Fibroblast of lung (primary cell): ENCODE measurements at regions not wholly inside any gene's neighbourhood (a gene's known extent, or its start where the extent isn't known, plus 50 kb on each side); places are given as distances from the start of the nearest gene placed in this dataset.

Source experiments
- EZH2 ChIP-seq: IDR thresholded peaks from 2 replicates; pipeline ENCODE4 v1.5.1; 2012; ENCODE audit warnings: low read length, control low read depth, mild to moderate bottlenecking; ENCODE audit errors: missing control alignments
- TF ChIP-seq, protein P1 (sequence below), 2 donors: IDR thresholded peaks in 1 of 2; conservative IDR thresholded peaks in 1 of 2; 1 replicate in 1 of 2; 2 replicates in 1 of 2; pipeline ENCODE4 v1.5.1; 2011 to 2012; ENCODE audit warnings: low read length in 2 of 2, control low read depth in 1 of 2, inconsistent platforms in 1 of 2, low read depth in 1 of 2, mild to moderate bottlenecking in 1 of 2

DNA sequence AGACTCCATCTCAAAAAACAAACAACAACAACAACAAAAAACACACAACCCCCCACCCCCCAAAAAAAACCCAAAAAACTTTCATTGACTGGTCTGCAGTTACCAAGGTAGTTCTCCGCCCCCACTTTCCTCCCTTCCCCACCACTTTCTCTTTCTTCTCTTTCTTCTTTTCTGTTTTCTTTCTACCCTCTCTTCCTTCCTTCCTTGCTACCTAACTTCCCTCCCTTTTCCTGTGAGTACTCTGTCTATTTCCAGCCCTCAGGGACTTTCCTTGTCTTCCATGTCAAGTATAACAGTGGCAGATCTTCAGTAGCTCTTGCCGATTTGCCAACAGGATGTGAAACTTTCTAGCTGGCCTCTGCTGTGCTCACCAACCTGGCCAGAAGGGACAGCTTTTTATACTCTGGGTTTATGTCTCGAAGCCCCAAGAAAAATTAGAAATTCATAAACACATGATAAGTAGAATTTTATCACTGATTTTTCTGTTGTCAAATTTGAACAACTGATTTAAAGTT, 399.5 kb downstream of the QKI start:
- no peak for TF ChIP-seq EZH2
- TF ChIP-seq, protein P1, sequence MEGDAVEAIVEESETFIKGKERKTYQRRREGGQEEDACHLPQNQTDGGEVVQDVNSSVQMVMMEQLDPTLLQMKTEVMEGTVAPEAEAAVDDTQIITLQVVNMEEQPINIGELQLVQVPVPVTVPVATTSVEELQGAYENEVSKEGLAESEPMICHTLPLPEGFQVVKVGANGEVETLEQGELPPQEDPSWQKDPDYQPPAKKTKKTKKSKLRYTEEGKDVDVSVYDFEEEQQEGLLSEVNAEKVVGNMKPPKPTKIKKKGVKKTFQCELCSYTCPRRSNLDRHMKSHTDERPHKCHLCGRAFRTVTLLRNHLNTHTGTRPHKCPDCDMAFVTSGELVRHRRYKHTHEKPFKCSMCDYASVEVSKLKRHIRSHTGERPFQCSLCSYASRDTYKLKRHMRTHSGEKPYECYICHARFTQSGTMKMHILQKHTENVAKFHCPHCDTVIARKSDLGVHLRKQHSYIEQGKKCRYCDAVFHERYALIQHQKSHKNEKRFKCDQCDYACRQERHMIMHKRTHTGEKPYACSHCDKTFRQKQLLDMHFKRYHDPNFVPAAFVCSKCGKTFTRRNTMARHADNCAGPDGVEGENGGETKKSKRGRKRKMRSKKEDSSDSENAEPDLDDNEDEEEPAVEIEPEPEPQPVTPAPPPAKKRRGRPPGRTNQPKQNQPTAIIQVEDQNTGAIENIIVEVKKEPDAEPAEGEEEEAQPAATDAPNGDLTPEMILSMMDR (conservative IDR thresholded peaks at IDR 0.05 in 1 of 2, IDR thresholded peaks at IDR 0.05 in 1 of 2; ENCODE audit: low read depth in 1 of 2, low read length in 2 of 2), result no peak
